Neural progenitor cell (in vitro differentiated cells): ENCODE measurements at regions not wholly inside any gene's neighbourhood (a gene's known extent, or its start where the extent isn't known, plus 50 kb on each side); places are given as distances from the start of the nearest gene placed in this dataset.

Experiments
- DNase-seq: peaks from one replicate; pipeline ENCODE4 v3.0.0-alpha.2; 2016; ENCODE audit warnings: low spot score
- H2AFZ ChIP-seq: fragments of 200-600 bp; sonication (generic); replicated peaks from 2 replicates; pipeline ENCODE4 v1.6.1; 2016; ENCODE audit warnings: antibody characterized with exemption
- H3F3A ChIP-seq: fragments of 200-600 bp; sonication (generic); 2 replicates; pipeline ENCODE4 v1.6.1; 2016; ENCODE audit warnings: antibody characterized with exemption, low read depth
- H3K27ac ChIP-seq: fragments of 200-600 bp; sonication (generic); 2 replicates; pipeline ENCODE4 v1.5.1; 2016; ENCODE audit warnings: mild to moderate bottlenecking
- H3K27me3 ChIP-seq: fragments of 200-600 bp; sonication (generic); 2 replicates; pipeline ENCODE4 v1.6.1; 2016; ENCODE audit warnings: mild to moderate bottlenecking, moderate library complexity
- H3K36me3 ChIP-seq: fragments of 200-600 bp; sonication (generic); 2 replicates; pipeline ENCODE4 v1.5.1; 2016
- H3K4me1 ChIP-seq: fragments of 200-600 bp; sonication (generic); 2 replicates; pipeline ENCODE4 v1.6.1; 2016; ENCODE audit warnings: mixed run types
- H3K4me2 ChIP-seq: fragments of 200-600 bp; sonication (generic); 2 replicates; pipeline ENCODE4 v1.6.1; 2016
- H3K4me3 ChIP-seq: fragments of 200-600 bp; sonication (generic); 2 replicates; pipeline ENCODE4 v1.5.1; 2016
- H3K79me2 ChIP-seq: fragments of 200-600 bp; sonication (generic); 2 replicates; pipeline ENCODE4 v1.6.1; 2016; ENCODE audit warnings: low read depth
- H3K9ac ChIP-seq: fragments of 200-600 bp; sonication (generic); 2 replicates; pipeline ENCODE4 v1.6.1; 2016
- H3K9me3 ChIP-seq: fragments of 200-600 bp; sonication (generic); 2 replicates; pipeline ENCODE4 v1.5.1; 2016; ENCODE audit warnings: low read depth
- H4K20me1 ChIP-seq: fragments of 200-600 bp; sonication (generic); 2 replicates; pipeline ENCODE4 v1.6.1; 2016; ENCODE audit warnings: low read depth
- H3K27ac Mint-ChIP-seq: 3 replicates; pipeline ENCODE4 v1.8.0; 2021; ENCODE audit warnings: mixed read lengths
- H3K27me3 Mint-ChIP-seq: 2 replicates; pipeline ENCODE4 v1.8.0; 2022; ENCODE audit warnings: low read depth, mild to moderate bottlenecking, inconsistent platforms, moderate library complexity, mixed read lengths; ENCODE audit not compliant: insufficient read depth
- H3K36me3 Mint-ChIP-seq: 3 replicates; pipeline ENCODE4 v1.8.0; 2021; ENCODE audit warnings: mixed read lengths
- H3K4me1 Mint-ChIP-seq: 3 replicates; pipeline ENCODE4 v1.8.0; 2021; ENCODE audit warnings: mixed read lengths
- H3K4me3 Mint-ChIP-seq: 3 replicates; pipeline ENCODE4 v1.8.0; 2021; ENCODE audit warnings: mild to moderate bottlenecking, moderate library complexity, mixed read lengths
- H3K9me3 Mint-ChIP-seq: 3 replicates; pipeline ENCODE4 v1.8.0; 2020; ENCODE audit warnings: mixed read lengths
- EZH2 ChIP-seq: fragments of 200-600 bp; sonication (generic); IDR thresholded peaks from 2 replicates; pipeline ENCODE4 v1.6.1; 2017; ENCODE audit warnings: antibody characterized with exemption, mild to moderate bottlenecking, moderate library complexity
- EZH2phosphoT487 ChIP-seq: fragments of 200-600 bp; sonication (generic); IDR thresholded peaks from 2 replicates; pipeline ENCODE4 v1.6.1; 2017; ENCODE audit warnings: antibody characterized with exemption
- TF ChIP-seq, protein P1 (sequence below): fragments of 200-600 bp; sonication (generic); IDR thresholded peaks from 2 replicates; pipeline ENCODE4 v1.5.1; 2017; ENCODE audit warnings: antibody characterized with exemption, mild to moderate bottlenecking

GRCh38 chr15:35305031-35305550, 220.0 kb upstream of the NANOGP8 start:
- Mint-ChIP-seq H3K4me3 (no peak overlapping the region), H3K9me3 (no peaks in the 10 kb centered on the region), H3K36me3 (no peaks in the 10 kb centered on the region), H3K27ac (no peak overlapping the region), H3K27me3 (no peaks in the 10 kb centered on the region), H3K4me1 (peaks cover 23% of the 10 kb centered on the region)
- Histone ChIP-seq H3K9ac (no peak overlapping the region), H3K9me3 (no peaks in the 10 kb centered on the region), H2AFZ (no peak overlapping the region), H3K4me2 (no peak overlapping the region), H3K36me3 (no peaks in the 10 kb centered on the region), H4K20me1 (no peaks in the 10 kb centered on the region), H3K4me1 (peaks cover 13% of the 10 kb centered on the region), H3K27me3 (no peaks in the 10 kb centered on the region), H3F3A (no peaks in the 10 kb centered on the region), H3K27ac (no peak overlapping the region), H3K4me3 (no peak overlapping the region), H3K79me2 (no peaks in the 10 kb centered on the region)
- TF ChIP-seq, protein P1, sequence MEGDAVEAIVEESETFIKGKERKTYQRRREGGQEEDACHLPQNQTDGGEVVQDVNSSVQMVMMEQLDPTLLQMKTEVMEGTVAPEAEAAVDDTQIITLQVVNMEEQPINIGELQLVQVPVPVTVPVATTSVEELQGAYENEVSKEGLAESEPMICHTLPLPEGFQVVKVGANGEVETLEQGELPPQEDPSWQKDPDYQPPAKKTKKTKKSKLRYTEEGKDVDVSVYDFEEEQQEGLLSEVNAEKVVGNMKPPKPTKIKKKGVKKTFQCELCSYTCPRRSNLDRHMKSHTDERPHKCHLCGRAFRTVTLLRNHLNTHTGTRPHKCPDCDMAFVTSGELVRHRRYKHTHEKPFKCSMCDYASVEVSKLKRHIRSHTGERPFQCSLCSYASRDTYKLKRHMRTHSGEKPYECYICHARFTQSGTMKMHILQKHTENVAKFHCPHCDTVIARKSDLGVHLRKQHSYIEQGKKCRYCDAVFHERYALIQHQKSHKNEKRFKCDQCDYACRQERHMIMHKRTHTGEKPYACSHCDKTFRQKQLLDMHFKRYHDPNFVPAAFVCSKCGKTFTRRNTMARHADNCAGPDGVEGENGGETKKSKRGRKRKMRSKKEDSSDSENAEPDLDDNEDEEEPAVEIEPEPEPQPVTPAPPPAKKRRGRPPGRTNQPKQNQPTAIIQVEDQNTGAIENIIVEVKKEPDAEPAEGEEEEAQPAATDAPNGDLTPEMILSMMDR, result no peak
- no peak for TF ChIP-seq EZH2phosphoT487
- no peak for TF ChIP-seq EZH2
- no peak for DNase-seq

DNA sequence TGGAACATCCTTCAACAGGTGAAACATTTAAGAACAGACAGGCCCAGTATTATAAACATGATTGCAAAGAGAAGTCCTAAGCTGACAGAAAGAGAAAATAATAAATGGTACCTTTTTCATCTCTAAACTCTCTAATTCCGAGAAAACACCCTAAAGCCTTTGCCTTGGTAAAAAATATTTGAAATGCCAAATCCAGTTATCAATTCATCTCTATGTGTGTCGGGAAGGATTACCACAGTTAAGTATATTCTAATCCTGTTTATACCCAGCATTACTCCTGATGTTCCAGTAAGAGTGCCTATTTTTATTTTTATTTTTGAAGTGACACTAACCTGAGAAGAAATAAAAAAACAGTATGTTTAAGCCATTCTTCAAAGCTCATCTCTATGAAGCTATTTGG, 219.3 kb upstream of the NANOGP8 start:
- TF ChIP-seq EZH2phosphoT487, result no peak
- TF ChIP-seq, protein P1, result no peak
- no peak for TF ChIP-seq EZH2
- Mint-ChIP-seq H3K36me3 (no peaks in the 10 kb centered on the region), H3K27me3 (no peaks in the 10 kb centered on the region), H3K4me3 (no peak overlapping the region), H3K27ac (no peak overlapping the region), H3K9me3 (no peaks in the 10 kb centered on the region), H3K4me1 (peaks cover 23% of the 10 kb centered on the region)
- Histone ChIP-seq H3K4me2 (no peak overlapping the region), H3K36me3 (no peaks in the 10 kb centered on the region), H4K20me1 (no peaks in the 10 kb centered on the region), H3F3A (no peaks in the 10 kb centered on the region), H3K4me1 (peaks cover 13% of the 10 kb centered on the region), H2AFZ (no peak overlapping the region), H3K9me3 (no peaks in the 10 kb centered on the region), H3K27ac (no peak overlapping the region), H3K9ac (no peak overlapping the region), H3K4me3 (no peak overlapping the region), H3K79me2 (no peaks in the 10 kb centered on the region), H3K27me3 (no peaks in the 10 kb centered on the region)
- DNase-seq, result no peak

DNA sequence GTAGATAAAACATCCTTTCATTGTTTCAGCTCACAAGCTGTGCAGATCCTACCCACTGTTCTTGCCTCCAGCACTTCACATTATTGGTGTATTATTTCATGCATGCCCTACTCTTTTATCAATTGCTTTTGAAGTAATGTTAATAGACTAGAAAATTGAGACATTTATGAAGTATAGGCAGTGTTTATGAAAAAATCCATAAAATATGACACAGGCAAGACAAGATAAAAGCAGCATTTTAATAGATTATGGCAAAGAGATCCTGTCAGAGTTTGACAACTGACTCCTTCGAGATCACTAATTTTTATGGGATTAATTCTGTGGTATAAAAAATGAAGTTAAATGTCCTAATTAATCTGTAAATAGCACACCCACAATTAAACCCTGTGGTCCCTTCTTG, 217.2 kb upstream of the NANOGP8 start:
- Histone ChIP-seq H3K27me3 (no peaks in the 10 kb centered on the region), H3K4me3 (no peak overlapping the region), H3K4me1 (peaks cover 13% of the 10 kb centered on the region), H3K79me2 (no peaks in the 10 kb centered on the region), H4K20me1 (no peaks in the 10 kb centered on the region), H3K36me3 (no peaks in the 10 kb centered on the region), H3F3A (no peaks in the 10 kb centered on the region), H3K27ac (no peak overlapping the region), H2AFZ (no peak overlapping the region), H3K9me3 (no peaks in the 10 kb centered on the region), H3K9ac (no peak overlapping the region), H3K4me2 (no peak overlapping the region)
- no peak for DNase-seq
- no peaks in the 10 kb centered on the region for H3K36me3 Mint-ChIP-seq
- peaks cover 23% of the 10 kb centered on the region for H3K4me1 Mint-ChIP-seq
- TF ChIP-seq, protein P1, result no peak
- TF ChIP-seq EZH2phosphoT487 (no peak), EZH2 (no peak)
- no peak overlapping the region for H3K4me3 Mint-ChIP-seq
- H3K27ac Mint-ChIP-seq, result no peak overlapping the region
- H3K9me3 Mint-ChIP-seq, result no peaks in the 10 kb centered on the region
- H3K27me3 Mint-ChIP-seq, result no peaks in the 10 kb centered on the region
